Parathyroid adenoma (tissue), 2 donors: ENCODE measurements at regions not wholly inside any gene's neighbourhood (a gene's known extent, or its start where the extent isn't known, plus 50 kb on each side); places are given as distances from the start of the nearest gene placed in this dataset.

Source experiments
- H2AFZ ChIP-seq: fragments of 300-600 bp; sonication (generic); one replicate; pipeline ENCODE4 v1.7.0; 2017; ENCODE audit warnings: antibody characterized with exemption, mild to moderate bottlenecking
- H3K27ac ChIP-seq: fragments of 300-600 bp; sonication (generic); one replicate; pipeline ENCODE4 v1.7.0; 2017
- H3K27me3 ChIP-seq: fragments of 300-600 bp; sonication (generic); one replicate; pipeline ENCODE4 v1.7.0; 2017; ENCODE audit warnings: low read length; ENCODE audit not compliant: control insufficient read depth, insufficient read depth
- H3K36me3 ChIP-seq: fragments of 300-600 bp; sonication (generic); one replicate; pipeline ENCODE4 v1.7.0; 2017; ENCODE audit warnings: low read length; ENCODE audit not compliant: control insufficient read depth, insufficient read depth
- H3K4me1 ChIP-seq: fragments of 300-600 bp; sonication (generic); one replicate; pipeline ENCODE4 v1.7.0; 2017; ENCODE audit warnings: control low read depth
- H3K4me2 ChIP-seq: fragments of 300-600 bp; sonication (generic); one replicate; pipeline ENCODE4 v1.7.0; 2017; ENCODE audit warnings: low read length
- H3K4me3 ChIP-seq: fragments of 300-600 bp; sonication (generic); one replicate; pipeline ENCODE4 v1.7.0; 2017; ENCODE audit warnings: low read depth, low read length
- H3K79me2 ChIP-seq: fragments of 300-600 bp; sonication (generic); one replicate; pipeline ENCODE4 v1.7.0; 2017; ENCODE audit warnings: control low read depth
- H3K9ac ChIP-seq: fragments of 300-600 bp; sonication (generic); one replicate; pipeline ENCODE4 v1.7.0; 2017; ENCODE audit warnings: mild to moderate bottlenecking
- H3K9me3 ChIP-seq: fragments of 300-600 bp; sonication (generic); one replicate; pipeline ENCODE4 v1.7.0; 2017; ENCODE audit warnings: low read length; ENCODE audit not compliant: control insufficient read depth
- TF ChIP-seq, protein P1 (sequence below): fragments of 300-600 bp; sonication (generic); IDR thresholded peaks from one replicate; pipeline ENCODE4 v1.7.0; 2017; ENCODE audit warnings: antibody characterized with exemption, mild to moderate bottlenecking
- donor health status: primary hyperparathyroidism.

DNA sequence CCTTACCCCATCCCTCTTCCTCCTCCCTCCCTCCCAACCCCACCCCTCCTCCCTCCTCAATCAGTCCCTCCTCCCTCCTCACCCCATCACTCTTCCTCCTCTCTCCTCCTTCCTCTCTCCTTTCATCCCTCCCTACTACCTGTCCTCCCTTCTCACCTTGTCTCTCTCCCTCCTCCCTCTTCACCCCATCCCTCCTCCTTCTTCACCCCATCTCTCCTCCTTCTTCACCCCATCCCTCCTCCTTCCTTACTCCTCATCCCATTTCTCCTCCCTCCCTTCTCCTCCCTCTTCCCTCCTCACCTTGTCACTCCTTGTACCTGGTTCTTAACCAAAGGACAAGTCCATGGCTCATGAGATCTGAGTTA is 222.4 kb downstream of the TTLL2 start:
- Histone ChIP-seq H3K4me3 (no peak overlapping the region), H3K4me2 (no peak overlapping the region), H3K27ac (no peak overlapping the region), H3K9ac (no peak overlapping the region), H3K27me3 (no peaks in the 10 kb centered on the region), H3K36me3 (no peaks in the 10 kb centered on the region), H3K4me1 (no peaks in the 10 kb centered on the region), H3K9me3 (no peaks in the 10 kb centered on the region), H2AFZ (no peak overlapping the region), H3K79me2 (no peaks in the 10 kb centered on the region)
- TF ChIP-seq, protein P1, sequence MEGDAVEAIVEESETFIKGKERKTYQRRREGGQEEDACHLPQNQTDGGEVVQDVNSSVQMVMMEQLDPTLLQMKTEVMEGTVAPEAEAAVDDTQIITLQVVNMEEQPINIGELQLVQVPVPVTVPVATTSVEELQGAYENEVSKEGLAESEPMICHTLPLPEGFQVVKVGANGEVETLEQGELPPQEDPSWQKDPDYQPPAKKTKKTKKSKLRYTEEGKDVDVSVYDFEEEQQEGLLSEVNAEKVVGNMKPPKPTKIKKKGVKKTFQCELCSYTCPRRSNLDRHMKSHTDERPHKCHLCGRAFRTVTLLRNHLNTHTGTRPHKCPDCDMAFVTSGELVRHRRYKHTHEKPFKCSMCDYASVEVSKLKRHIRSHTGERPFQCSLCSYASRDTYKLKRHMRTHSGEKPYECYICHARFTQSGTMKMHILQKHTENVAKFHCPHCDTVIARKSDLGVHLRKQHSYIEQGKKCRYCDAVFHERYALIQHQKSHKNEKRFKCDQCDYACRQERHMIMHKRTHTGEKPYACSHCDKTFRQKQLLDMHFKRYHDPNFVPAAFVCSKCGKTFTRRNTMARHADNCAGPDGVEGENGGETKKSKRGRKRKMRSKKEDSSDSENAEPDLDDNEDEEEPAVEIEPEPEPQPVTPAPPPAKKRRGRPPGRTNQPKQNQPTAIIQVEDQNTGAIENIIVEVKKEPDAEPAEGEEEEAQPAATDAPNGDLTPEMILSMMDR, result no peak

DNA sequence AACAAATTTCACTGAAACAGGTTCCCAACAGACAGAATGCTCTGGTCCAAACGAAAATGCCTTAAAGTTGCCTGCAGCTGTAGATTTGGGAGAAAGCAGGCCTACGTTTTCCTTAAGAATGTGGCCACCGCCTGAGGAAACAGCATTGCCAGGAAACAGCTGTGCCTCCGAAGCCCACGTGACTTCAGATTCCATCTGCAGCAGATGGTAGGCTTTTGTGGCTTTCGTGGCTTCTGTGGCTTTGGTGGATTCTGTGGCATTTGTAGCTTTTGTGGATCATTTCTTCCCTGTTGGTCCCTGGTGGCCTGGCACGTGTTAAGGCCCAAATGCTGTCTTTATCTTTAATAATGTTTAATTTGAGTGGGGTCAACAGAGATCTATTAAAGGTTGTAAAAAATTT is 222.9 kb downstream of the TTLL2 start:
- TF ChIP-seq, protein P1, result no peak
- Histone ChIP-seq H3K4me2 (no peak overlapping the region), H3K36me3 (no peaks in the 10 kb centered on the region), H3K9ac (no peak overlapping the region), H3K27me3 (no peaks in the 10 kb centered on the region), H3K4me1 (no peaks in the 10 kb centered on the region), H3K79me2 (no peaks in the 10 kb centered on the region), H3K27ac (no peak overlapping the region), H3K9me3 (no peaks in the 10 kb centered on the region), H3K4me3 (no peak overlapping the region), H2AFZ (no peak overlapping the region)

DNA sequence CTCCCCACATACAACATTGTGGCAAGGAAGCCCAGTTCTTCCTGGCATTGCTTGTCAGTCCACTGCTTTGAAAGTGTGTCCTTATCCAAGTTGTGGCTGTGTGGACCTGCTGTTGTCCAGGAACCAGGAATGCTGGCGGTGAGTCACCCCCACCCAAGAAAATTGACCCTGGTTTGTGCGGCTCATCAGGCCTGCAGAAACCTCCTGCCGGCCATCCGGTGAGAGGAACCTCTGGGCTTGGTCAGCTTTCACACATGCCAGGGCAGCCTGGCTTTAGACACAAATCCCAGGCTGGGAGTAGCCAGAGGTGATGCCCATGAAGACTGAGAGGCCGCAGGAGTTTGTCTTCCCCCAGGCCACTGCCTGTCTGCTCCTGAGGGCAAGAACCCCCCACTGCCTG is 223.6 kb downstream of the TTLL2 start:
- Histone ChIP-seq H3K9me3 (no peaks in the 10 kb centered on the region), H3K4me3 (no peak overlapping the region), H3K4me2 (no peak overlapping the region), H3K79me2 (no peaks in the 10 kb centered on the region), H2AFZ (no peak overlapping the region), H3K9ac (no peak overlapping the region), H3K27me3 (no peaks in the 10 kb centered on the region), H3K4me1 (no peaks in the 10 kb centered on the region), H3K36me3 (no peaks in the 10 kb centered on the region), H3K27ac (no peak overlapping the region)
- TF ChIP-seq, protein P1, result no peak

DNA sequence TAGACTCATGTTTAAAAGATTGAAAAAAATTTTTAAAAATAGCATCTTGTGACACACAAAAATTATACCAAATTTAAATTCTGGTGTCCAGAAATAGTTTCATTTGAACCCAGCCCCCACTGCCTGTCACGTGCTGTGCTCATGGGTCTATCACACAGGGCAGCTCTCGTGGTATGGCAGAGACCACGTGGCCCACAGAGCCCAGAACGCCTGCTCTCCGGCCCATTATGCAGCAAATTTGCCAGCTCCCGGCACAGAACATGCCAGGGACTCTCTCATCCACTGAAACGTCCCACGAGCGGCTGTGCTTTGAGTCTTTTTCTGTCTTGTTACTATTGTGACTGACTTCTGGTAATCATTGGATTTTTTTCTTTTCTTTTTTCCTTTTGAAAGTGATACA is 224.3 kb downstream of the TTLL2 start:
- H3K4me2 ChIP-seq, result no peak overlapping the region
- no peaks in the 10 kb centered on the region for H3K36me3 ChIP-seq
- no peaks in the 10 kb centered on the region for H3K9me3 ChIP-seq
- no peaks in the 10 kb centered on the region for H3K79me2 ChIP-seq
- TF ChIP-seq, protein P1, result no peak
- no peak overlapping the region for H3K27ac ChIP-seq
- no peaks in the 10 kb centered on the region for H3K27me3 ChIP-seq
- H3K4me3 ChIP-seq, result no peak overlapping the region
- no peak overlapping the region for H2AFZ ChIP-seq
- no peaks in the 10 kb centered on the region for H3K4me1 ChIP-seq
- H3K9ac ChIP-seq, result no peak overlapping the region

DNA sequence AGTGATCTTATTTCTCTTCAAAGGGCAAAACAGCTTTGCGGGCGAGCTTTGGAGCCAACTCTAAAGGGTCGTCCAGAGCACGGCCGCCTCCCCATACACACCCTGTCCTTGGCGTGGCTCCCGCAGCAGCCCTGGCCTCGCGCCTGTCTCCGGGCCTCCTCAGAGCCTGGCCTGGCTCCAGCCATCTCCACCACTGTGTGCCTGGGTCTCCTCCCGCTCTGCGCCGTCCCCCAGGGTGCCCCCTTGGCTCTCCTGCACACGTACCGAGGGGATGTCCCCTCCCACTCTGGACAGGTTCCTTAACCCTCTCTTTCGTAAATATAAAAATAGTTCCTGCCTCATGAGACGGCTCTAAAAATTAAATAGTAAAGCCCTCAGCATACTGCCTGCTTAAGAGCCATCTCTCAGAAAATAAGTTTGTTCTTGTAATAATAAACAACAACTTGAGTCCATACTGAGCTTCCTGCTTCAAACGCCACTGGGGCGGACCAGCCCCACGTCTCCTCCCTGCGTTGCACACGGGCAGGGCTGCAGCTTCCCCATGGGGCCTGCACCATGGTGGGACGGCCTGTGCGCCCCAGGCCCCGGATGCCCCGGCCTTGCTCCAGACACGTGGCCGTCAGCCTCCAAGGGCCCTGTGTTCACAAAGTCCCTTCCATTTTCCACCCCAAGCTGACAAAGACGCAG is 226.2 kb downstream of the TTLL2 start:
- no peaks in the 10 kb centered on the region for H3K79me2 ChIP-seq
- H2AFZ ChIP-seq, result no peak overlapping the region
- H3K4me2 ChIP-seq, result no peak overlapping the region
- H3K4me3 ChIP-seq, result no peak overlapping the region
- TF ChIP-seq, protein P1, result no peak
- no peaks in the 10 kb centered on the region for H3K27me3 ChIP-seq
- no peaks in the 10 kb centered on the region for H3K9me3 ChIP-seq
- H3K36me3 ChIP-seq, result no peaks in the 10 kb centered on the region
- no peaks in the 10 kb centered on the region for H3K4me1 ChIP-seq
- H3K27ac ChIP-seq, result no peak overlapping the region
- H3K9ac ChIP-seq, result no peak overlapping the region
